ENCODE measurements at regions not wholly inside any gene's neighbourhood (a gene's known extent, or its start where the extent isn't known, plus 50 kb on each side); places are given as distances from the start of the nearest gene placed in this dataset.

GRCh38 chrX:42519666-42520231, 258.2 kb downstream of the PPP1R2C start:
- DNase-seq, result no peak

- no peak for DNase-seq
These were observed 262.0 kb downstream of the PPP1R2C start for GRCh38 chrX:42515939-42516338.

- DNase-seq, result no peak
These were observed 272.9 kb downstream of the PPP1R2C start for GRCh38 chrX:42505016-42505415.

GRCh38 chrX:42499620-42500019, 278.3 kb downstream of the PPP1R2C start:
- no peak for DNase-seq

GRCh38 chrX:42497356-42497755, 280.6 kb downstream of the PPP1R2C start:
- DNase-seq, result no peak

GRCh38 chrX:42496239-42496638, 281.7 kb downstream of the PPP1R2C start:
- no peak for DNase-seq

- DNase-seq, result no peak
These were observed 282.8 kb downstream of the PPP1R2C start for GRCh38 chrX:42495139-42495538.

- DNase-seq, result no peak
These were observed 286.6 kb downstream of the PPP1R2C start for GRCh38 chrX:42491137-42491907.

- no peak for DNase-seq
These were observed 287.9 kb downstream of the PPP1R2C start for GRCh38 chrX:42490111-42490510.

- no peak for DNase-seq
These were observed 292.4 kb downstream of the PPP1R2C start for GRCh38 chrX:42485601-42486000.

- DNase-seq, result no peak
These were observed 293.7 kb downstream of the PPP1R2C start for GRCh38 chrX:42484233-42484632.

GRCh38 chrX:42477396-42477795, 300.6 kb downstream of the PPP1R2C start:
- DNase-seq, result peak; percentile 25

GRCh38 chrX:42472727-42473126, 305.2 kb downstream of the PPP1R2C start:
- no peak for DNase-seq

- DNase-seq, result no peak
These were observed 311.5 kb downstream of the PPP1R2C start for GRCh38 chrX:42466332-42467046.

- DNase-seq, result no peak
These were observed 312.1 kb downstream of the PPP1R2C start for GRCh38 chrX:42465821-42466220.

- DNase-seq, result peak; percentile 48
These were observed 314.1 kb downstream of the PPP1R2C start for GRCh38 chrX:42463706-42464490.

- no peak for DNase-seq
These were observed 315.0 kb downstream of the PPP1R2C start for GRCh38 chrX:42462917-42463316.

GRCh38 chrX:42460706-42461105, 317.3 kb downstream of the PPP1R2C start:
- no peak for DNase-seq

GRCh38 chrX:42459735-42460134, 318.2 kb downstream of the PPP1R2C start:
- no peak for DNase-seq

GRCh38 chrX:42456176-42456700, 321.7 kb downstream of the PPP1R2C start:
- DNase-seq, result no peak

GRCh38 chrX:42450228-42450627, 327.7 kb downstream of the PPP1R2C start:
- no peak for DNase-seq

- no peak for DNase-seq
These were observed 334.7 kb downstream of the PPP1R2C start for GRCh38 chrX:42443267-42443666.

Measured in muscle of arm (tissue), 1 donor.